ENCODE measurements at regions not wholly inside any gene's neighbourhood (a gene's known extent, or its start where the extent isn't known, plus 50 kb on each side); places are given as distances from the start of the nearest gene placed in this dataset.
A peak's percentile ranks its signal among the peaks of the same experiment; 100 is the strongest.
"Not testable (repeated sequence)": the region's sequence is repeated elsewhere in the genome, so short reads cannot be mapped to it uniquely, and the experiment has no call there.

DNA sequence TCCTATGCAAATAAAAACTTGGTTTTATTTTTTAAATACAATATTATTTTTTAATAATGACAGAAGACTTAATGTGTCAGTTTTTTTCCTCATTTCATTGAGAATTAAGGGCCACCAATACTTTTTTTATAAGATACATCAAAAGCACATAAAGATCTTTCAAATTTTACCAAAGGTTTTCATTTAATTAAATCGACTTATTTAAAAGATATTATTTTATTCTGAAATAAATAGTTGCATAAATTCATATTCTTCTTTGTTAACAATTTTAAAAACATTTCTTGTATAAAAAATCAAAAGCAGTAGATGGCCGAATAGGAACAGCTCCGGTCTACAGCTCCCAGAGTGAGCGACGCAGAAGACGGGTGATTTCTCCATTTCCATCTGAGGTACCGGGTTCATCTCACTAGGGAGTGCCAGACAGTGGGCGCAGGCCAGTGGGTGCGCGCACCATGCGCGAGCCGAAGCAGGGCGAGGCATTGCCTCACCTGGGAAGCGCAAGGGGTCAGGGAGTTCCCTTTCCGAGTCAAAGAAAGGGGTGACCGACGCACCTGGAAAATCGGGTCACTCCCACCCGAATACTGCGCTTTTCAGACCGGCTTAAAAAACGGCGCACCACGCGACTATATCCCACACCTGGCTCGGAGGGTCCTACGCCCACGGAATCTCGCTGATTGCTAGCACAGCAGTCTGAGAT, 374.6 kb upstream of the NPVF start:
- H3K4me3 Mint-ChIP-seq = not testable (repeated sequence)

DNA sequence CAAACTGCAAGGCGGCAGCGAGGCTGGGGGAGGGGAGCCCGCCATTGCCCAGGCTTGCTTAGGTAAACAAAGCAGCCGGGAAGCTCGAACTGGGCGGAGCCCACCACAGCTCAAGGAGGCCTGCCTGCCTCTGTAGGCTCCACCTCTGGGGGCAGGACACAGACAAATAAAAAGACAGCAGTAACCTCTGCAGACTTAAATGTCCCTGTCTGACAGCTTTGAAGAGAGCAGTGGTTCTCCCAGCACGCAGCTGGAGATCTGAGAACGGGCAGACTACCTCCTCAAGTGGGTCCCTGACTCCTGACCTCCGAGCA, 375.1 kb upstream of the NPVF start:
- Mint-ChIP-seq H3K4me3 (peak overlapping the region; percentile 34), H3K27me3 (peaks cover 17% of the 10 kb centered on the region)
- intact Hi-C loops (cut with micrococcal nuclease); H3K27ac Mint-ChIP-seq; H3K36me3 Mint-ChIP-seq (ENCODE audit: low read depth); H3K9me3 Mint-ChIP-seq; H3K4me1 Mint-ChIP-seq (ENCODE audit: low read depth): not testable (repeated sequence)

More for the DNA sequence above, 374.6 kb upstream of the NPVF start:
- intact Hi-C loops (cut with micrococcal nuclease); H3K4me1 Mint-ChIP-seq (ENCODE audit: low read depth); H3K27ac Mint-ChIP-seq; H3K9me3 Mint-ChIP-seq; H3K36me3 Mint-ChIP-seq (ENCODE audit: low read depth): not testable (repeated sequence)
- peaks cover 17% of the 10 kb centered on the region for H3K27me3 Mint-ChIP-seq

DNA sequence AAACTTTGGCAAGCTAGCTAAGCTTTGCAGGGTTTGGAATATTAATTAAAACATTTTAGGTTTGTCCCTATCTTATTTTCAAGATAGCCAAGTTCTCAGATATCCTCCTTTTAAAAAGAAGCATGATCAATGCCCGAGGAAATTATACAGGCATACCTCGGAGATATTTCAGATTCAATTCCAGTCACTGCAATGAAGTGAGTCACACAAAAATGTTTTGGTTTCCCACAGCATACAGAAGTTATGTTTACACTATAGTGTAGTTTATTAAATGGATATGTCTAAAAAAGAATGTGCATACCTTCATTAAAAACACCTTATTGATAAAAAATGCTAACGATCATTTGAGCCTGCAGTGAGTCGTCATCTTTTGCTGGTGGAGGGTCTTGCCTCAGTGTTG, 382.9 kb upstream of the NPVF start:
- Mint-ChIP-seq H3K27ac (no peak overlapping the region), H3K4me1 (ENCODE audit: low read depth) (peaks cover 14% of the 10 kb centered on the region), H3K4me3 (no peak overlapping the region), H3K9me3 (peaks cover 11% of the 10 kb centered on the region), H3K36me3 (ENCODE audit: low read depth) (no peaks in the 10 kb centered on the region), H3K27me3 (no peaks in the 10 kb centered on the region)
- intact Hi-C loops (cut with micrococcal nuclease) = no loop called here

DNA sequence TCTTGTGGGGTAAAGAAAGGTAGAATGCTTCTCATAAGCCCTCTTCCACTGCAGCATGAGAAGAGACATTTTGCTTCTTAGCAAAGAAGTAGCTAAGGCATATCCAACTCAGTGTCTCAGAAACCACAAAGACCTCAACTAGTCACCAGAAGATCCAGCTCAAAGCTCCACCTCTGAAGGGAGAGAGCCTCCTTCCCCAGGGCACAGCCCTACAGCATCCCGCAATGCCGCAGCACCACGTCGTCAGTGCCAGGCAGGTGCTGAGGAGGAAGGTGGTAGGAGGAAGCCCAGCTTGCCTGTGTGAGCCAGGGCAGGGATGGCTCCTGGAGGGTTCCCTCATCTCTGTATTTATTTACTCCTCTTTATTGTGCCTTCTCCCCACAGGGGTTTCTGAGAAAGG, 385.6 kb upstream of the NPVF start:
- Mint-ChIP-seq H3K27me3 (no peaks in the 10 kb centered on the region), H3K4me3 (no peak overlapping the region), H3K4me1 (ENCODE audit: low read depth) (peaks cover 23% of the 10 kb centered on the region), H3K36me3 (ENCODE audit: low read depth) (no peaks in the 10 kb centered on the region), H3K9me3 (peaks cover 11% of the 10 kb centered on the region), H3K27ac (no peak overlapping the region)
- intact Hi-C loops (cut with micrococcal nuclease) = no loop called here

DNA sequence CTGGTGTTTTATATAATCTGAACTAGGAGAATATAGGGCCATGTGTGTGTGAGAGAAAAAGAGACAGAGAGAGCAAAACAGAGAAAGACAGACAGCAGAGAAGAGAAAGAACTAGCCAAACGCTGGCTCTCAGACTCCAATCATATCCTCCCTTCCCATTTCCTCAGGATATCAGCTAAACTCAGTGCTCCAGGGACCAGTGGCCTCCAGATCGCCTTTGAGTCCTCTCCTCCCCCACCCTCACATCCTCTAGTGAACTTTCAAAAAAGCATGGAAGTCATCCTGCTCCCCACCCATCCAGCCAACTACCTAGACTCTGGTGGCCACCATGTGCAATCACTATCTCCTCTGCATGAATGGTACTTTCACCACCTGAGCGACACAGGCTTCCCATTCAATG, 386.1 kb upstream of the NPVF start:
- intact Hi-C loops (cut with micrococcal nuclease) = no loop called here
- Mint-ChIP-seq H3K4me3 (no peak overlapping the region), H3K27ac (no peak overlapping the region)

DNA sequence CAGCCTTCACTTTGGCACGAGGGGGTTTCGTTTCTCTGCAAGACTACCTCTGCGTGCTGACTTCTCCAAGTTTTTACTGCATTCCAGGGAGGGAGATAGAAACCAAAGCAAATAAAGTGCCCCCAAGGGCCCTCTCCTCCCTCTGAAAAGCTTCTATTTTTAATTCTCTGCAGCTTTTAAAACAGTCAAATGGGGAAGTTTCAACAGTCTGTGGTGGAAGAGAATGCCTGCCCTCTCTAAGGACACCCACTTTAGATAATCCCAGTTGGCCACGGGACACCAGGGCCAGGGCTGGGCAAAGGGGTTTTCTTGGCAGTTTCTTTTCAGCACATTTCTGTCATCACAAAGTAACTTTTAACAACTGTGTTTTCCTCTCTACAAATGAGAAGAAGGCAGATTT, 386.7 kb upstream of the NPVF start:
- Mint-ChIP-seq H3K27me3 (no peaks in the 10 kb centered on the region), H3K27ac (no peak overlapping the region), H3K4me1 (ENCODE audit: low read depth) (peaks cover 24% of the 10 kb centered on the region), H3K4me3 (no peak overlapping the region), H3K36me3 (ENCODE audit: low read depth) (no peaks in the 10 kb centered on the region), H3K9me3 (peaks cover 11% of the 10 kb centered on the region)
- intact Hi-C loops (cut with micrococcal nuclease) = no loop called here

More for the DNA sequence above, 386.1 kb upstream of the NPVF start:
- H3K4me1 Mint-ChIP-seq (ENCODE audit: low read depth) = peaks cover 23% of the 10 kb centered on the region
- H3K9me3 Mint-ChIP-seq = peaks cover 11% of the 10 kb centered on the region
- H3K27me3 Mint-ChIP-seq = no peaks in the 10 kb centered on the region
- H3K36me3 Mint-ChIP-seq (ENCODE audit: low read depth) = no peaks in the 10 kb centered on the region

DNA sequence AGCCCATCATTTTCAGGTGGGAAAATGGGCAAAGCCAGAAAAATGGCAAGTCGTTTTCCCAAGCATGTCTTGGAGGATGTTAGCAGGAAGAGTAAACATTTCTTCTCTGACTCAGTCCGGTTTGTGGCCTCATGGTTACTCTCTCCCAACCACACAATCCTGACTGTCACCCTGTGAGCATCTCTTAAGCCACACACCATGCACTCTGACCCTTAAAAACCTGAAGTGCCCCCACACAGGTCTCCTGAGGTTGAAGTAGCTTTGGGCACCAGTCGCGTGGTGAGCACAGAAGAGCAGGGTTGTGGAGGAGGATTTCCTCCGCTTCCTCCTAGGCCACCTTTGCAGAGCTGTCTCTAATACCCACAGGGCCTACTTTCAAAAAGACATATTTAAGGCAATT, 387.3 kb upstream of the NPVF start:
- intact Hi-C loops (cut with micrococcal nuclease) = no loop called here

DNA sequence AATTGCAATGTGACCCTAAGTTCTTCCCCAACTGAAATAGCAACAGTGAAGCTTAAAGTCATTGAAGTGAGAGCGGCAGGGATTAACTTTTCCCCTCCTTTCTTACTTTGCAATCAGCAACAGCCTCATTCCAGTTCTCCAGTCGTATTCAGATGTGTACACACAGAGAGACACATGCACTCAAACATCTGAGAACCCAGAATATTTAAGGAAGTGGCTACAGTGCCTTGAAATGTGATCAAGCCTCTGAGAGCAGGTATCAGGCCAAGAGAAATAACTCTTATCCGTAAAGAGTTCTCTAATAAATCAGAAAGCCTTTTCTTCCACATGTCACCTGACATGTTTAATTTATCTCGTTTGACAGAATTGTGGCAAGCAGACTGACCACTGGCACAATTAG, 388.9 kb upstream of the NPVF start:
- peaks cover 3% of the 10 kb centered on the region for H3K9me3 Mint-ChIP-seq
- intact Hi-C loops (cut with micrococcal nuclease) = no loop called here
- no peak overlapping the region for H3K4me3 Mint-ChIP-seq
- no peaks in the 10 kb centered on the region for H3K36me3 Mint-ChIP-seq (ENCODE audit: low read depth)
- no peaks in the 10 kb centered on the region for H3K27me3 Mint-ChIP-seq
- H3K27ac Mint-ChIP-seq = no peak overlapping the region
- peaks cover 34% of the 10 kb centered on the region for H3K4me1 Mint-ChIP-seq (ENCODE audit: low read depth)

More for the DNA sequence above, 387.3 kb upstream of the NPVF start:
- Mint-ChIP-seq H3K4me1 (ENCODE audit: low read depth) (peaks cover 30% of the 10 kb centered on the region), H3K4me3 (no peak overlapping the region), H3K36me3 (ENCODE audit: low read depth) (no peaks in the 10 kb centered on the region), H3K9me3 (peaks cover 11% of the 10 kb centered on the region), H3K27me3 (no peaks in the 10 kb centered on the region), H3K27ac (no peak overlapping the region)

DNA sequence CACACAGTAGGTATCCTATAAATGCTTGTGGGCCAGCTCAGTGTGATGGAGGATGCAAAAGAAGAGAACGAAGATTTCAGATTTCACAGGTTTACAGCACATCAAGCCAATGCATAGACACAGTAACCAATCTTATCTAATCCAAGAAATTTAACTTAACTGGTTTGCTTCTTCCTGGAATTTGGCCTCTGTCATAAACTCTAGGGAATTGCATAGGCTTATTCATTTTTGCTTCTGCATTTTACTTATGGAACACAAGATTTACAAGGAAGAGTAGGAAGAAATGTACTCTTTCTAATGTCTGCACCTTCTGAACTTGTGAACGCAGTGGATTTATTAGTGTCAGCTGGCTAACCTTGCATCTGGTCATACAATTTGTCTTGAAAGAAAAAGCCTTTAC, 389.4 kb upstream of the NPVF start:
- H3K4me3 Mint-ChIP-seq = no peak overlapping the region
- peaks cover 34% of the 10 kb centered on the region for H3K4me1 Mint-ChIP-seq (ENCODE audit: low read depth)
- H3K27ac Mint-ChIP-seq = no peak overlapping the region
- no peaks in the 10 kb centered on the region for H3K27me3 Mint-ChIP-seq
- intact Hi-C loops (cut with micrococcal nuclease) = no loop called here
- H3K36me3 Mint-ChIP-seq (ENCODE audit: low read depth) = no peaks in the 10 kb centered on the region
- no peaks in the 10 kb centered on the region for H3K9me3 Mint-ChIP-seq

DNA sequence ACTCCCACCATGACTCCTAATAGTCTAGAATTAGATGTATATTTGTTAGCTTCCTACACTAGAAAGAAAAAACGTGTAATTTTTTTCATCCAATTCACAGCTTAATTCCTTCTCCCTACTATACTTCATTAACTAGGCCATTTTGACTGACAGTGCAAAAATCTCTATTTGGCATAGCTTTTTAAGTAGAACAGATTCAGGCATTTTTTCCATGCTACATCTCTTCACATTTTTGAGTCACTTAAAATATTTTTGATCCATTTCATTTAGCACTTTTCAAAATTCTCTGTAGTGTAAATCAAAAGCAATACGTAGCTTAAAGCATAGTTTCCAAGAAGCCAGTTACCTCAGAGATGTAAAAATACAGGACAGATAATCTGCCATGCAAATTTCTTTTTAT, 391.1 kb upstream of the NPVF start:
- no peak overlapping the region for H3K27ac Mint-ChIP-seq
- no peak overlapping the region for H3K4me3 Mint-ChIP-seq
- no peaks in the 10 kb centered on the region for H3K9me3 Mint-ChIP-seq
- intact Hi-C loops (cut with micrococcal nuclease) = no loop called here
- H3K4me1 Mint-ChIP-seq (ENCODE audit: low read depth) = peaks cover 33% of the 10 kb centered on the region
- no peaks in the 10 kb centered on the region for H3K36me3 Mint-ChIP-seq (ENCODE audit: low read depth)
- no peaks in the 10 kb centered on the region for H3K27me3 Mint-ChIP-seq

DNA sequence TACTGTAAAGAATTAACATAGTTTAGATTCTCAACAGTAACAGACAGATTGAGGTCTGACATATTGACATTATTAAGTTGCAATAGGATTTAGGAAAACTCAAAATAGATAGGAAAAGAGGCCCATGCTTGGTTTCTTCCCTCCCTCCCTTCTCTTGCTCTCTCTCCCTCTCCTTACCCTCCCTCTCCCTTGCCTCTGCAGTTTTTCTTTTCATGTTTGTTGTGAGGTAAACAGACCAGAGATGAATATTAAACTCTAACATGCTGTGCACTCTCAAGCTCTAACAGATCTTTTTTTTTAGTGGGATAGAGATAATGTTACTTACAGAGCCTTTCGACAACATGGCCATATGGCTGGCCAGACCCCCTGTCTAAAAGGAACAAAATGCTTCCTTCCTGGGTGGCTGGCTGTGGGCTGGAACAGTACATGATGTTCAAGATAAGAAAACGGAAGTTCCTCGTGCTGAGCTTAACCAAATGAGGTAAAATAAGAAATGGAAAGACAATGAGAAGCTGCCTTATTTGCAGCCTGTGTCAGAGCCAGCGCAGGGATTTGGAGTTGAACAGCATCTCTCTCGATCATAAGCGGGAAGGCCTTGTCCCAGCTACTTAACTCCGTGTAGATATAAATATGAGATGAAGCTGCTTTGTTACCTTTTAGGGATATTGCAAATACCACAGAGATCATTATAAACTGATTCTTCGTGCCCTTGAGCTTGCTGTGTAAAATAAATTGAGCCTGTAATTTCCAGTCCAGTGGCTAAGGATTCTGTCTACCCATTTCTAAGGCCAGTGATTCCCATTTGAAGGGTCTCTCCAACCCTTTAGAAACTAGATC, 391.9 kb upstream of the NPVF start:
- Mint-ChIP-seq H3K27me3 (no peaks in the 10 kb centered on the region), H3K27ac (peak overlapping the region; percentile 37), H3K9me3 (no peaks in the 10 kb centered on the region), H3K36me3 (ENCODE audit: low read depth) (no peaks in the 10 kb centered on the region), H3K4me1 (ENCODE audit: low read depth) (peaks cover 31% of the 10 kb centered on the region), H3K4me3 (no peak overlapping the region)
- intact Hi-C loops (cut with micrococcal nuclease) = no loop called here

DNA sequence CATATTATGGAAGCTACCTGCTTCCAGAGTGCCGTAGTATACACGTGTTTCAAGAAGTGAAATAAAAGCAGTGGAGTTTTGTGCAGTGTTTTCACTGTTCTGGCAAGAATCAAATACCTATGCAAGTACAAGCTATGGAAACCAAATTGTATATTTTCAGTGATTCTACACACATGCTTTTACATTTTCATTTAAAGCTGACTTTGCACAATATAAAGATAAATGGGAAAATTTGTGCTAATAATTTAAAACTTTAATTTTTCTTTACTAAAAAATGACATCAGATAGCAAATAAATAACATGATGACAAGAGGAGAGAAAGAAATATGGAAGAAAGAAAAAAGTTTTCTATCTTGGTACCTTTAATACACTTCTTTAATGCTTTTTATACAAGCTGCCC, 393.7 kb upstream of the NPVF start:
- intact Hi-C loops (cut with micrococcal nuclease) = no loop called here
- H3K4me3 Mint-ChIP-seq = no peak overlapping the region
- H3K36me3 Mint-ChIP-seq (ENCODE audit: low read depth) = no peaks in the 10 kb centered on the region
- no peaks in the 10 kb centered on the region for H3K9me3 Mint-ChIP-seq
- peaks cover 2% of the 10 kb centered on the region for H3K27me3 Mint-ChIP-seq
- peaks cover 23% of the 10 kb centered on the region for H3K4me1 Mint-ChIP-seq (ENCODE audit: low read depth)
- H3K27ac Mint-ChIP-seq = no peak overlapping the region

DNA sequence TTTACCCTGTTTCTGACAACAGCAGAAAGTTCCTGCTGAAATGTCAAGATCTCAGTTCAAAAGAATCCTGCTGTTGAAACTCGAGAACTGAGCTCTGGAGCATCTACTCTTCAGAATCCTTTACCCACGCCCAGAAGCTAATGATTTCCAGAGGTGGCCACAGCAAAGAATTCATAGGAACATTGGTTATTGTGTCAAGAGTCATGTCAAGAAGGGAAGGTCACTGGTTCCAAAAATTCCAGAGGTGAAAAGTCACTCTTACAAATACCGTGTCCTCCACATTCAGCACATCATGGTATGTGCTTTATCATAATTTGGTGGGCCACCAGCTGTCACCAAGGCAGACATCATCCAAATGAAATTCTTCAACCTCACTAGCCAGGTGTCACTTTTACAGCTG, 394.4 kb upstream of the NPVF start:
- intact Hi-C loops (cut with micrococcal nuclease) = no loop called here
- peaks cover 20% of the 10 kb centered on the region for H3K4me1 Mint-ChIP-seq (ENCODE audit: low read depth)
- no peaks in the 10 kb centered on the region for H3K9me3 Mint-ChIP-seq
- H3K27ac Mint-ChIP-seq = no peak overlapping the region
- no peaks in the 10 kb centered on the region for H3K36me3 Mint-ChIP-seq (ENCODE audit: low read depth)
- no peak overlapping the region for H3K4me3 Mint-ChIP-seq
- H3K27me3 Mint-ChIP-seq = peaks cover 2% of the 10 kb centered on the region

DNA sequence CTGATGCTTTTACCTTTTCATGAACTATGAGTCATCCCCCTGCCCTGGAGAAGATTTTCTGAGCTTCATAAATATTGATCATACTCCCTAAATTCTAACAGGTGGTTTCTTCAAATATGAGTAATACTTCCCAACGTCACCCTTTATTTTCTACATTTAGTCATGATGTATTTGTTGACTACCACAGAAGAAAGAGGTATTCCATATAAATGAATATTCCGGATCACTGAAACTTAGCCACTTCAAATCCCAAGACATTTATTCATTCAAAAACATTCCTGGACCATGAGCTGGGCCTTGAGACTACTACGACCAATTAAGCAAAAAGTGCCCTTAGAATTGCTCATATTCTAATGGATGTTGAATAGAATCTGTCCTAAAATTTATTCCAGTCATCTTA, 395.8 kb upstream of the NPVF start:
- Mint-ChIP-seq H3K27me3 (peaks cover 4% of the 10 kb centered on the region), H3K9me3 (no peaks in the 10 kb centered on the region), H3K27ac (no peak overlapping the region), H3K36me3 (ENCODE audit: low read depth) (no peaks in the 10 kb centered on the region), H3K4me1 (ENCODE audit: low read depth) (peaks cover 20% of the 10 kb centered on the region), H3K4me3 (no peak overlapping the region)
- intact Hi-C loops (cut with micrococcal nuclease) = no loop called here

DNA sequence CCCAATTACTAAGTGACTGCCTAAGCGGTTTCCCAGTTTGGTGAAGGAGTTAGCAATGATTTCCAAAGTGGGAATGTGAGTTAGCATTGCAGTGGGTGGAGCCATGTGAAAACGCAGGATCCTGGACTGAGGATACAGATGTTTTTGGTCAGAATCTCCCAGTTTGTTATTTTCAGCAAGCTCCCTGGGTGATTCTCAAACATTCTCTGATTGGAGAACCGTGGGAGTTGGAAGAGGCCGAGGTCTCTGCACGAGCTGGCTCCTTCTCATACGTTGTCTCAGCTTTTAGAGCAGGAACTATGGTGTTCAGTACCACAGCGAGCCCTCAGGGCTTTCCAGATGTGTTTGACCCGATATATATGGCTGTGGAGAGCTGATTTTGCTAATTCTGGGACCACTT, 396.5 kb upstream of the NPVF start:
- Mint-ChIP-seq H3K4me3 (no peak overlapping the region), H3K9me3 (no peaks in the 10 kb centered on the region), H3K27me3 (peaks cover 4% of the 10 kb centered on the region), H3K4me1 (ENCODE audit: low read depth) (peaks cover 20% of the 10 kb centered on the region), H3K27ac (no peak overlapping the region), H3K36me3 (ENCODE audit: low read depth) (no peaks in the 10 kb centered on the region)
- intact Hi-C loops (cut with micrococcal nuclease) = no loop called here

All from dendritic cell treated with granulocyte-macrophage colony-stimulating factor and Interleukin-4, amounts not matched to agents 40 ng/mL and 50 ng/mL, for 4 days (primary cell).